CD4-positive, alpha-beta T cell treated with Interferon gamma for 1 hour (primary cell): ENCODE measurements at regions not wholly inside any gene's neighbourhood (a gene's known extent, or its start where the extent isn't known, plus 50 kb on each side); places are given as distances from the start of the nearest gene placed in this dataset.

Source experiments
- DNase-seq: peaks from one replicate; pipeline ENCODE4 v3.0.0-alpha.2; 2020

GRCh38 chr18:41216341-41217003 is 738.6 kb upstream of the PIK3C3 start:
- no peak for DNase-seq

GRCh38 chr18:41207706-41208105 is 747.3 kb upstream of the PIK3C3 start:
- no peak for DNase-seq

- DNase-seq: no peak
Observed at GRCh38 chr18:41206341-41206830, 748.6 kb upstream of the PIK3C3 start.

GRCh38 chr18:41199212-41199611 is 755.8 kb upstream of the PIK3C3 start:
- no peak for DNase-seq

- DNase-seq: no peak
Observed at GRCh38 chr18:41197967-41198366, 757.1 kb upstream of the PIK3C3 start.

GRCh38 chr18:41170346-41170745 is 784.7 kb upstream of the PIK3C3 start:
- DNase-seq: no peak

- no peak for DNase-seq
Observed at GRCh38 chr18:41165625-41166024, 789.4 kb upstream of the PIK3C3 start.

GRCh38 chr18:41162781-41163180 is 792.3 kb upstream of the PIK3C3 start:
- no peak for DNase-seq

- DNase-seq: no peak
Observed at GRCh38 chr18:41162191-41162590, 792.8 kb upstream of the PIK3C3 start.

GRCh38 chr18:41155910-41156851 is 798.9 kb upstream of the PIK3C3 start:
- no peak for DNase-seq

- DNase-seq: no peak
Observed at GRCh38 chr18:41155025-41155424, 800.0 kb upstream of the PIK3C3 start.

- no peak for DNase-seq
Observed at GRCh38 chr18:41153871-41154270, 801.2 kb upstream of the PIK3C3 start.

- DNase-seq: no peak
Observed at GRCh38 chr18:41150316-41150715, 804.7 kb upstream of the PIK3C3 start.

- no peak for DNase-seq
Observed at GRCh38 chr18:41146301-41146700, 808.7 kb upstream of the PIK3C3 start.

- DNase-seq: no peak
Observed at GRCh38 chr18:41145516-41145915, 809.5 kb upstream of the PIK3C3 start.

- no peak for DNase-seq
Observed at GRCh38 chr18:41144441-41144840, 810.6 kb upstream of the PIK3C3 start.

- no peak for DNase-seq
Observed at GRCh38 chr18:41140506-41140905, 814.5 kb upstream of the PIK3C3 start.

GRCh38 chr18:41135146-41135545 is 819.9 kb upstream of the PIK3C3 start:
- DNase-seq: no peak

GRCh38 chr18:41134426-41134825 is 820.6 kb upstream of the PIK3C3 start:
- no peak for DNase-seq

- no peak for DNase-seq
Observed at GRCh38 chr18:41131050-41131449, 824.0 kb upstream of the PIK3C3 start.

GRCh38 chr18:41128545-41128944 is 826.5 kb upstream of the PIK3C3 start:
- no peak for DNase-seq

- no peak for DNase-seq
Observed at GRCh38 chr18:41128126-41128525, 826.9 kb upstream of the PIK3C3 start.

- no peak for DNase-seq
Observed at GRCh38 chr18:41126541-41127235, 828.3 kb upstream of the PIK3C3 start.
